MCF 10A (cell line): ENCODE measurements at regions not wholly inside any gene's neighbourhood (a gene's known extent, or its start where the extent isn't known, plus 50 kb on each side); places are given as distances from the start of the nearest gene placed in this dataset.

Experiments used
- BruUV-seq: library from RNA; stranded (reverse); fragments of 400-500 nt; replicated peaks from 2 replicates; lab custom pipeline; 2021; lab: Mats Ljungman, UMichigan
- CTCF ChIA-PET: fragments of 300-600 bp; sonication (Branson Sonifier 250); formaldehyde crosslinking; extraction: SDS; loops from one replicate; lab custom pipeline; 2021; ENCODE audit warnings: antibody characterized with exemption, inconsistent platforms; lab: Yijun Ruan, JAX
- POLR2A ChIA-PET: fragments of 300-600, 350-650 bp; sonication (Branson Sonifier 250); formaldehyde crosslinking; extraction: SDS; loops from one replicate; lab custom pipeline; 2020; ENCODE audit warnings: antibody characterized with exemption, inconsistent platforms; lab: Yijun Ruan, JAX
- DNase-seq: peaks from one replicate; pipeline ENCODE4 v3.0.0-alpha.2; 2018; ENCODE audit not compliant: unreplicated experiment
- H3K27ac Mint-ChIP-seq: one replicate; pipeline ENCODE4 v1.8.0; 2022; ENCODE audit warnings: mild to moderate bottlenecking, low read depth, mixed read lengths; ENCODE audit not compliant: unreplicated experiment
- H3K27me3 Mint-ChIP-seq: one replicate; pipeline ENCODE4 v1.8.0; 2022; ENCODE audit warnings: mixed read lengths; ENCODE audit not compliant: insufficient read depth, unreplicated experiment
- H3K36me3 Mint-ChIP-seq: one replicate; pipeline ENCODE4 v1.8.0; 2022; ENCODE audit warnings: mild to moderate bottlenecking, moderate library complexity, mixed read lengths; ENCODE audit not compliant: insufficient read depth, unreplicated experiment
- H3K4me1 Mint-ChIP-seq: one replicate; pipeline ENCODE4 v1.8.0; 2022; ENCODE audit warnings: mixed read lengths; ENCODE audit not compliant: insufficient read depth, unreplicated experiment
- H3K4me3 Mint-ChIP-seq: one replicate; pipeline ENCODE4 v1.8.0; 2022; ENCODE audit warnings: mild to moderate bottlenecking, moderate library complexity, mixed read lengths; ENCODE audit not compliant: unreplicated experiment
- H3K9me3 Mint-ChIP-seq: one replicate; pipeline ENCODE4 v1.8.0; 2022; ENCODE audit warnings: mixed read lengths; ENCODE audit not compliant: unreplicated experiment
- intact Hi-C: fragments of 100-400 bp; cut with micrococcal nuclease; formaldehyde crosslinking; loops from 2 replicates; pipeline ENCODE4 v1.14.1; 2022
- TF ChIP-seq, protein P1 (sequence below): fragments of 200-600 bp; IDR thresholded peaks from one replicate; pipeline ENCODE4 v1.8.0; 2022; ENCODE audit warnings: antibody characterized with exemption, mild to moderate bottlenecking; ENCODE audit not compliant: unreplicated experiment

DNA sequence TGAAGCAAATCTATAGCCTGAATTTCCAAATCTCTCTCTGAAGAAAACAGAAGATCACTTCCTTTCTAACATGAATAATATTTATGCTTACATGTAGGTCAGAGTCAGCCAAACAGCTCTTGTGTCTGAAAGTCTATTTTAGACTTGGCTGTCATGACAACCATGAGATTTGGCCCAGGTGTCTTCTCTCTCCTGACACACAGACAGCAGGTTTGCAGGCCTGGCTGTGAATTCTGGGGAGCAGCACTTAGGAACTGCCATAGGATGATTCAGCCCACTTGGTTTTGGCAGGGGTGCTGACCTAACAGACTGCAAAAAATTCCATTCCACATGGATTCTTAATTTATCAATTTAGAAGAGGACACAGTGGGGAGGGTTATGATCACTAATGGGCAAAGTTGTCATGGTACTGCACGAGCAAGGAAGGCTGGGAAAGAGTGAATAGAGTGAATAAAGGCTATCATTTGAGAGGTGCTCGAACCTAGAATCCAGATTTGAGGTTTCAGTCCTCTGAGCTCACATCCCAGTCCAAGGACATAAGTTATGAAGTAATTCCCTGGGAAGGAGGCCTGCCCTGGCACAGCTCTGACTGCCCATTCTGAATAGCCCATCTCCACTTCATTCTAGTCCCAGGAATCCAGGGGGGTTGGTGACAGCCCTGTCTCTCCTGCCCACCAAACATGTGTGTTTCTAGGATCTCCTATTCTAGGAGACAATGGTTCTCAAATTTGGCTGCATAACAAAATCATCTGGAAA lies 453.9 kb upstream of the TRIB2 start:
- ChIA-PET POLR2A (no interaction called here), CTCF (interaction anchor here (0.7 kb wide), 1 partner anchor 399 kb away, joined by 3 read pairs; no protein-coding TSS in a partner anchor)
- intact Hi-C loops = no loop called here
- Mint-ChIP-seq H3K27ac (peak overlapping the region; percentile 46), H3K9me3 (no peaks in the 10 kb centered on the region), H3K4me1 (peaks cover 14% of the 10 kb centered on the region), H3K36me3 (no peaks in the 10 kb centered on the region), H3K4me3 (no peak overlapping the region), H3K27me3 (no peaks in the 10 kb centered on the region)
- no TSS peak for BruUV-seq
- TF ChIP-seq, protein P1, sequence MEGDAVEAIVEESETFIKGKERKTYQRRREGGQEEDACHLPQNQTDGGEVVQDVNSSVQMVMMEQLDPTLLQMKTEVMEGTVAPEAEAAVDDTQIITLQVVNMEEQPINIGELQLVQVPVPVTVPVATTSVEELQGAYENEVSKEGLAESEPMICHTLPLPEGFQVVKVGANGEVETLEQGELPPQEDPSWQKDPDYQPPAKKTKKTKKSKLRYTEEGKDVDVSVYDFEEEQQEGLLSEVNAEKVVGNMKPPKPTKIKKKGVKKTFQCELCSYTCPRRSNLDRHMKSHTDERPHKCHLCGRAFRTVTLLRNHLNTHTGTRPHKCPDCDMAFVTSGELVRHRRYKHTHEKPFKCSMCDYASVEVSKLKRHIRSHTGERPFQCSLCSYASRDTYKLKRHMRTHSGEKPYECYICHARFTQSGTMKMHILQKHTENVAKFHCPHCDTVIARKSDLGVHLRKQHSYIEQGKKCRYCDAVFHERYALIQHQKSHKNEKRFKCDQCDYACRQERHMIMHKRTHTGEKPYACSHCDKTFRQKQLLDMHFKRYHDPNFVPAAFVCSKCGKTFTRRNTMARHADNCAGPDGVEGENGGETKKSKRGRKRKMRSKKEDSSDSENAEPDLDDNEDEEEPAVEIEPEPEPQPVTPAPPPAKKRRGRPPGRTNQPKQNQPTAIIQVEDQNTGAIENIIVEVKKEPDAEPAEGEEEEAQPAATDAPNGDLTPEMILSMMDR = no peak
- DNase-seq = peak; percentile 34

DNA sequence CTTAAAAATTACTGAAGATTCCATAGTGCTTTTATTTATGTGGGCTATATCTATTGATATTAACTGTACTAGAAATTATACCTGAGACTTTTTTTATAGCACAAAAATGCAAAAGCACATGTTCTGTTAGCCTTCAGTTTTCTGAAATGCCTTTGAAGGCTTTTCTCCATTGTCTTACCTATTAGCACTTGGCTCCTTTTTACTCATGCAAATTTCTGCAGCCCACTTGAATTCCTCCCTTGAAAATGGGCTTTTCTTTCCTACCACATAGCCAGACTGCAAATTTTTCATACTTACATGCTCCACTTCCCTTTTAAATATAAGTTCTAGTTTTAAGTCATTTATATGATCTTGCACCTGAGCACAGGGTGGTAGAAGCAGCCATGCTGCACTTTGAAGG lies 453.0 kb upstream of the TRIB2 start:
- peaks cover 14% of the 10 kb centered on the region for H3K4me1 Mint-ChIP-seq
- TF ChIP-seq, protein P1 = no peak
- CTCF ChIA-PET = no interaction called here
- BruUV-seq = no TSS peak
- no peak overlapping the region for H3K4me3 Mint-ChIP-seq
- H3K36me3 Mint-ChIP-seq = no peaks in the 10 kb centered on the region
- POLR2A ChIA-PET = no interaction called here
- intact Hi-C loops = no loop called here
- no peak overlapping the region for H3K27ac Mint-ChIP-seq
- no peaks in the 10 kb centered on the region for H3K9me3 Mint-ChIP-seq
- H3K27me3 Mint-ChIP-seq = no peaks in the 10 kb centered on the region
- no peak for DNase-seq

DNA sequence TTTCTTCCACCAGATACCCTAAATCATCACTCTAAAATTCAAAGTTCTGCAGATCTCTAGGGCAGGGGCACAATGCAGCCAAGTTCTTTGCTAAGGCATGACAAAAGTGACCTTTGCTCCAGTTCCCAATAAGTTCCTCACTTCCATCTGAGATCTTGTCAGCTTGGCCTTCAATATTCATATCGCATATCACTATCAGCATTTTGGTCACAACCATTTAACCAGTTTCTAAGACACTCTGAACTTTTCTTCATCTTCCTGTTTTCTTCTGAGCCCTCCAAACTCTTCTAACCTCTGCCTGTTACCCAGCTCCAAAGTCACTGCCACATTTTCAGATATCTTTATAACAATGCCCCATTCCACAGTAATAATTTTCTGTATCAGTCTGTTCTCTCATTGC lies 452.6 kb upstream of the TRIB2 start:
- Mint-ChIP-seq H3K9me3 (no peaks in the 10 kb centered on the region), H3K27ac (no peak overlapping the region), H3K4me1 (peaks cover 14% of the 10 kb centered on the region), H3K4me3 (no peak overlapping the region), H3K27me3 (no peaks in the 10 kb centered on the region), H3K36me3 (no peaks in the 10 kb centered on the region)
- ChIA-PET POLR2A (no interaction called here), CTCF (interaction anchor here (0.6 kb wide), 1 partner anchor 366 kb away, joined by 4 read pairs; no protein-coding TSS in a partner anchor)
- TF ChIP-seq, protein P1 = no peak
- DNase-seq = no peak
- no TSS peak for BruUV-seq
- intact Hi-C loops = no loop called here

DNA sequence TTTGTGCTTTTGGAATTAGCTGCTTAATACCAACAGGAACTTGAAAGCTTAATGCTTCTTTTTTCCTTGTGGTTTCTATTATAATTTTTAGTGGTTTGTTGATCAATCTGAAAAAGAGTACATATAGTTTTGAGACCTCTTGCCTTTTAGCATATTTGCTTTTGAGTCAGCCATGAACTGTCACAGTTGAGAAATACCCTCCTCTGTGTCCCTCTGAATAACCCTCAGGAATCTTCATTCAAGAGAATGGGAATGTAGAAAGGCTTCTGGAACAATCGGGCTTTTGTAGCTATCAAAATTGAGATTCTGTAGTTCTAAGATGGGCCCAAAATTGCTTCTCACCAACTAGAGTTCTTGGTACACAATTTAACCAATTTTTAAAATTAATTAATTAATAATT lies 451.1 kb upstream of the TRIB2 start:
- H3K36me3 Mint-ChIP-seq = no peaks in the 10 kb centered on the region
- ChIA-PET POLR2A (interaction anchor here (1.0 kb wide), 1 partner anchor 24 kb away, joined by 3 read pairs; no protein-coding TSS in a partner anchor), CTCF (interaction anchor here (1.0 kb wide), 1 partner anchor 9 kb away, joined by 3 read pairs; no protein-coding TSS in a partner anchor)
- no TSS peak for BruUV-seq
- H3K4me1 Mint-ChIP-seq = peaks cover 14% of the 10 kb centered on the region
- no peaks in the 10 kb centered on the region for H3K27me3 Mint-ChIP-seq
- no peaks in the 10 kb centered on the region for H3K9me3 Mint-ChIP-seq
- intact Hi-C loops = no loop called here
- TF ChIP-seq, protein P1 = no peak
- DNase-seq = no peak
- no peak overlapping the region for H3K27ac Mint-ChIP-seq
- H3K4me3 Mint-ChIP-seq = no peak overlapping the region
